ENCODE measurements at regions not wholly inside any gene's neighbourhood (a gene's known extent, or its start where the extent isn't known, plus 50 kb on each side); places are given as distances from the start of the nearest gene placed in this dataset.
"Not testable (repeated sequence)": the region's sequence is repeated elsewhere in the genome, so short reads cannot be mapped to it uniquely, and the experiment has no call there.

DNA sequence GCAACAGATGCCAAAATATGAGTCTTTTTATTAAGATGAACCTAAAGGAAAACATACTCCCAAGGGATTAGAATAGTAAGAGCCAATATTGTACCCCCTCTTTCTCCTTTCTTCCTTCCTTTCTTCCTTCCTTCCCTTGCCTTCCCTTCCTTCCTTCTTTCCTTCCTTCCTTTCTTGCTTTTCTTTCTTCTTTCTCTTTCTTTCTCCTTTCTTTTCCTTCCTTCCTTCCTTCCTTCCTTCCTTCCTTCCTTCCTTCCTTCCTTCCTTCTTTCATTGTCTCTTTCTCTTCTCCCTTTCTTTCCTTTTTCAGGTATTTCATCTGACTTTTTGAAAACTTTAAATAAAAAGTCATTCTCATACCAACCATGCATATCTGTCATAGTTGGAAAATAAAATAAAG is 892.5 kb downstream of the LRFN5 start:
- H3K79me2 ChIP-seq (ENCODE audit: control insufficient read depth, low read length): no peaks in the 10 kb centered on the region
- no peaks in the 10 kb centered on the region for H3K9me3 ChIP-seq (ENCODE audit: control insufficient read depth, insufficient read depth, low read length)
- no peak overlapping the region for H3K4me3 ChIP-seq (ENCODE audit: low read length)
- no peaks in the 10 kb centered on the region for H4K20me1 ChIP-seq (ENCODE audit: control insufficient read depth, insufficient read depth, low read depth, low read length)
- no peaks in the 10 kb centered on the region for H3K9me2 ChIP-seq (replicated peaks; ENCODE audit: control insufficient read depth, low read length)
- H3K4me1 ChIP-seq (ENCODE audit: control insufficient read depth, low read length): no peaks in the 10 kb centered on the region
- H3F3A ChIP-seq (ENCODE audit: control insufficient read depth, insufficient read depth): no peaks in the 10 kb centered on the region
- no peaks in the 10 kb centered on the region for H3K27me3 ChIP-seq (ENCODE audit: control insufficient read depth, low read length)
- no peak overlapping the region for H3K27ac ChIP-seq (ENCODE audit: low read depth, low read length)
- H3K36me3 ChIP-seq (ENCODE audit: control insufficient read depth, low read length): no peaks in the 10 kb centered on the region
- no peak overlapping the region for H3K4me2 ChIP-seq (ENCODE audit: low read length)
- no peak for TF ChIP-seq EZH2phosphoT487 (IDR thresholded peaks at IDR 0.05; ENCODE audit: borderline replicate concordance, low read length)
- TF ChIP-seq, protein P1, sequence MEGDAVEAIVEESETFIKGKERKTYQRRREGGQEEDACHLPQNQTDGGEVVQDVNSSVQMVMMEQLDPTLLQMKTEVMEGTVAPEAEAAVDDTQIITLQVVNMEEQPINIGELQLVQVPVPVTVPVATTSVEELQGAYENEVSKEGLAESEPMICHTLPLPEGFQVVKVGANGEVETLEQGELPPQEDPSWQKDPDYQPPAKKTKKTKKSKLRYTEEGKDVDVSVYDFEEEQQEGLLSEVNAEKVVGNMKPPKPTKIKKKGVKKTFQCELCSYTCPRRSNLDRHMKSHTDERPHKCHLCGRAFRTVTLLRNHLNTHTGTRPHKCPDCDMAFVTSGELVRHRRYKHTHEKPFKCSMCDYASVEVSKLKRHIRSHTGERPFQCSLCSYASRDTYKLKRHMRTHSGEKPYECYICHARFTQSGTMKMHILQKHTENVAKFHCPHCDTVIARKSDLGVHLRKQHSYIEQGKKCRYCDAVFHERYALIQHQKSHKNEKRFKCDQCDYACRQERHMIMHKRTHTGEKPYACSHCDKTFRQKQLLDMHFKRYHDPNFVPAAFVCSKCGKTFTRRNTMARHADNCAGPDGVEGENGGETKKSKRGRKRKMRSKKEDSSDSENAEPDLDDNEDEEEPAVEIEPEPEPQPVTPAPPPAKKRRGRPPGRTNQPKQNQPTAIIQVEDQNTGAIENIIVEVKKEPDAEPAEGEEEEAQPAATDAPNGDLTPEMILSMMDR (IDR thresholded peaks at IDR 0.05; ENCODE audit: low read depth, low read length, poor library complexity, severe bottlenecking): no peak

DNA sequence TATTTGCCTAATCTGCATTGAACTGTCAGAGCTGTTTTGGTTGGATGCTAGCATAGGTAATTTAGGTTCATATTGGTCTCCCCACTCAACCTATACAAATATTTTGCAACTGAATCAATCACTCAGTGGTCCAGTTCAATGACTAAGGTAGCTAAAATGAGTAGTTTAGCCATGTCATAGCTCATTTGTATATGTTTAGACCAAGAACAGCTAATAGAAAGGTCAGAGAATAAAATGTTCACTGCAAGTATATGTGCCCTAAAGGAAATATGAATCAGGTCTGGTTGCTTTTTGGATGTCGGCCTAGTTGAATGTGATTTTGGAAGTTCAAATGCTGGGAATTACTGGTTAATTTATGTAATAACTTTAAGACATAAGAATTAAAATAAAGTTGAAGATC is 883.9 kb downstream of the LRFN5 start:
- no peaks in the 10 kb centered on the region for H3K4me1 ChIP-seq (ENCODE audit: control insufficient read depth, low read length)
- no peaks in the 10 kb centered on the region for H3K79me2 ChIP-seq (ENCODE audit: control insufficient read depth, low read length)
- no peak overlapping the region for H3K4me3 ChIP-seq (ENCODE audit: low read length)
- no peak for TF ChIP-seq EZH2phosphoT487 (IDR thresholded peaks at IDR 0.05; ENCODE audit: borderline replicate concordance, low read length)
- TF ChIP-seq, protein P1 (IDR thresholded peaks at IDR 0.05; ENCODE audit: low read depth, low read length, poor library complexity, severe bottlenecking): no peak
- no peak overlapping the region for H3K4me2 ChIP-seq (ENCODE audit: low read length)
- no peaks in the 10 kb centered on the region for H3F3A ChIP-seq (ENCODE audit: control insufficient read depth, insufficient read depth)
- H3K9me2 ChIP-seq (replicated peaks; ENCODE audit: control insufficient read depth, low read length): no peaks in the 10 kb centered on the region
- no peaks in the 10 kb centered on the region for H4K20me1 ChIP-seq (ENCODE audit: control insufficient read depth, insufficient read depth, low read depth, low read length)
- no peak overlapping the region for H3K27ac ChIP-seq (ENCODE audit: low read depth, low read length)
- H3K36me3 ChIP-seq (ENCODE audit: control insufficient read depth, low read length): no peaks in the 10 kb centered on the region
- H3K27me3 ChIP-seq (ENCODE audit: control insufficient read depth, low read length): no peaks in the 10 kb centered on the region
- H3K9me3 ChIP-seq (ENCODE audit: control insufficient read depth, insufficient read depth, low read length): no peaks in the 10 kb centered on the region

DNA sequence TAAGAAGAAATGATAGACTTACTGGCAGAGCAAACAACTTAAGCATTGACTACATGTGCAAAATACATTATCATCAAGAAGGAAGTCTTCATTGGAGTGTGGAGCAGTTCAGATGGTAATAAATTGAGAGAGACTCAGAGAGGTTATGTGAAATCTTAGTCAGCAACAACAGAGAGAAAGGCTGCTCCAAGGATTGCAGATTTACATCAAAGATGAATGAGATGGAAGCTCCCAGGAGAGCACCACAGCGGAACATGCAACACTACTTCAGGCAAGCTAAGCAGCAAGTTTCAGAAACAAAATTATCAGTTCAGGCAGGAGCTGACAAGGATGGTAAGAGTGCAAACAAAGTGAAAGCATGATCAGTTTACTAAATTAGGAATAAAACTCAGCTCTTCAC is 882.3 kb downstream of the LRFN5 start:
- Histone ChIP-seq H4K20me1 (ENCODE audit: control insufficient read depth, insufficient read depth, low read depth, low read length) (no peaks in the 10 kb centered on the region), H3K4me3 (ENCODE audit: low read length) (no peak overlapping the region), H3K4me1 (ENCODE audit: control insufficient read depth, low read length) (no peaks in the 10 kb centered on the region), H3K4me2 (ENCODE audit: low read length) (no peak overlapping the region), H3K36me3 (ENCODE audit: control insufficient read depth, low read length) (no peaks in the 10 kb centered on the region), H3K9me3 (ENCODE audit: control insufficient read depth, insufficient read depth, low read length) (no peaks in the 10 kb centered on the region), H3K79me2 (ENCODE audit: control insufficient read depth, low read length) (no peaks in the 10 kb centered on the region), H3K27ac (ENCODE audit: low read depth, low read length) (no peak overlapping the region), H3F3A (ENCODE audit: control insufficient read depth, insufficient read depth) (no peaks in the 10 kb centered on the region), H3K9me2 (replicated peaks; ENCODE audit: control insufficient read depth, low read length) (no peaks in the 10 kb centered on the region), H3K27me3 (ENCODE audit: control insufficient read depth, low read length) (no peaks in the 10 kb centered on the region)
- TF ChIP-seq EZH2phosphoT487 (IDR thresholded peaks at IDR 0.05; ENCODE audit: borderline replicate concordance, low read length): no peak
- TF ChIP-seq, protein P1 (IDR thresholded peaks at IDR 0.05; ENCODE audit: low read depth, low read length, poor library complexity, severe bottlenecking): no peak

DNA sequence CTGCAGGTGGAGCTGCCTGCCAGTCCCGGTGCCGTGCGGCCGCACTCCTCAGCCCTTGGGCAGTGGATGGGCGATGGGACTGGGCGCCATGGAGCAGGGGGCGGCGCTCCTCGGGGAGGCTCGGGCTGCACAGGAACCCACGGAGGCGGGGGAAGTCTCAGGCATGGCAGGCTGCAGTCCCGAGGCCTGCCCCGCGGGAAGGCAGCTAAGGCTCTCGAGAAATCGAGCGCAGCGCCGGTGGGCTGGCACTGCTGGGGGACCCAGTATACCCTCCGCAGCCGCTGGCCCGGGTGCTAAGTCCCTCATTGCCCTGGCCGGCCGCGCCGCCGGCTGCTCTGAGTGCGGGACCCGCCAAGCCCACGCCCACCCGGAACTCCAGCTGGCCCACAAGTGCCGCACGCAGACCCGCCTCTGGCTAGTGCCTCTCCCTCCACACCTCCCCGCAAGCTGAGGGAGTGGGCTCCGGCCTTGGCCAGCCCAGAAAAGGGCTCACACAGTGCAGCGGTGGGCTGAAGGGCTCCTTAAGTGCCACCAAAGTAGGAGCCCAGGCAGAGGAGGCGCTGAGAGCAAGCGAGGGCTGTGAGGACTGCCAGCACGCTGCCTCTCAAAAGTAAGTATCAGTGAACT is 875.8 kb downstream of the LRFN5 start:
- not testable (repeated sequence) for H3F3A ChIP-seq (ENCODE audit: control insufficient read depth, insufficient read depth); H3K27me3 ChIP-seq (ENCODE audit: control insufficient read depth, low read length); H3K9me3 ChIP-seq (ENCODE audit: control insufficient read depth, insufficient read depth, low read length); H3K4me1 ChIP-seq (ENCODE audit: control insufficient read depth, low read length); H3K79me2 ChIP-seq (ENCODE audit: control insufficient read depth, low read length); H3K27ac ChIP-seq (ENCODE audit: low read depth, low read length); H3K36me3 ChIP-seq (ENCODE audit: control insufficient read depth, low read length); H3K4me2 ChIP-seq (ENCODE audit: low read length); H3K9me2 ChIP-seq (replicated peaks; ENCODE audit: control insufficient read depth, low read length); H3K4me3 ChIP-seq (ENCODE audit: low read length); H4K20me1 ChIP-seq (ENCODE audit: control insufficient read depth, insufficient read depth, low read depth, low read length)

DNA sequence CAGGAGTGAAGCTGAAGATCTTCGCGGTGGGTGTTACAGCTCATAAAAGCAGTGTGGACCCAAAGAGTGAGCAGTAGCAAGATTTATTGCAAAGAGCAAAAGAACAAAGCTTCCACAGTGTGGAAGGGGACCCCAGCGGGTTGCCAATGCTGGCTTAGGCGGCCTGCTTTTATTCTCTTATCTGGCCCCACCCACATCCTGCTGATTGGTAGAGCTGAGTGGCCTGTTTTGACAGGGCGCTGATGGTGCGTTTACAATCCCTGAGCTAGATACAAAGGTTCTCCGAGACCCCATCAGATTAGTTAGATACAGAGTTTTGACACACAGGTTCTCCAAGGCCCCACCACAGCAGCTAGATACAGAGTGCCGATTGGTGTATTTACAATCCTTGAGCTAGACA is 875.0 kb downstream of the LRFN5 start:
- H3K4me3 ChIP-seq (ENCODE audit: low read length); H3K9me2 ChIP-seq (replicated peaks; ENCODE audit: control insufficient read depth, low read length): not testable (repeated sequence)

More for the DNA sequence above, 875.0 kb downstream of the LRFN5 start:
- H3F3A ChIP-seq (ENCODE audit: control insufficient read depth, insufficient read depth); H3K27me3 ChIP-seq (ENCODE audit: control insufficient read depth, low read length); H3K79me2 ChIP-seq (ENCODE audit: control insufficient read depth, low read length); H3K9me3 ChIP-seq (ENCODE audit: control insufficient read depth, insufficient read depth, low read length); H3K27ac ChIP-seq (ENCODE audit: low read depth, low read length); H3K4me1 ChIP-seq (ENCODE audit: control insufficient read depth, low read length); H3K36me3 ChIP-seq (ENCODE audit: control insufficient read depth, low read length); H4K20me1 ChIP-seq (ENCODE audit: control insufficient read depth, insufficient read depth, low read depth, low read length); H3K4me2 ChIP-seq (ENCODE audit: low read length): not testable (repeated sequence)
